ENCODE measurements at regions not wholly inside any gene's neighbourhood (a gene's known extent, or its start where the extent isn't known, plus 50 kb on each side); places are given as distances from the start of the nearest gene placed in this dataset.

- TF ChIP-seq ZNF707 (tag by site-specific recombination; IDR thresholded peaks at IDR 0.05) (no peak), ZNF24 (tag by site-specific recombination; IDR thresholded peaks at IDR 0.05) (no peak), HOXA7 (CRISPR knock-in tag; IDR thresholded peaks at IDR 0.05; ENCODE audit: borderline replicate concordance) (no peak), HOXD13 (CRISPR knock-in tag; IDR thresholded peaks at IDR 0.05; ENCODE audit: borderline replicate concordance) (no peak), ZNF624 (tag by site-specific recombination; IDR thresholded peaks at IDR 0.05) (no peak), CTCF (tag by site-specific recombination; IDR thresholded peaks at IDR 0.05) (no peak)
These were observed 159.0 kb upstream of the KCNH8 start for GRCh38 chr3:18989237-18989795.

All from HEK293 (cell line).